K562 (cell line): ENCODE measurements at regions not wholly inside any gene's neighbourhood (a gene's known extent, or its start where the extent isn't known, plus 50 kb on each side); places are given as distances from the start of the nearest gene placed in this dataset.

ENCODE experiments used
- ATAC-seq: fragments of 200-7000 bp; cut with Tn5 transposase; 3 replicates; pipeline ENCODE4 v1.9.1; 2020; ENCODE audit warnings: moderate library complexity
- BruUV-seq: library from RNA; stranded (reverse); fragments of 400-500 nt; replicated peaks from 2 replicates; lab custom pipeline; 2021; lab: Mats Ljungman, UMichigan
- CTCF ChIA-PET: fragments of 300-600 bp; formaldehyde crosslinking; extraction: SDS; loops from one replicate; lab custom pipeline; 2021; ENCODE audit warnings: low intra/inter-chr PET ratio; lab: Yijun Ruan, JAX
- POLR2A ChIA-PET: fragments of 300-600, 350-650 bp; sonication (Branson Sonifier 250); formaldehyde crosslinking; extraction: SDS; loops from one replicate; lab custom pipeline; 2021; ENCODE audit warnings: antibody characterized with exemption, inconsistent platforms; lab: Yijun Ruan, JAX
- DNase-seq, 4 experiments: peaks; one replicate each; pipeline versions ENCODE4 v3.0.0 to v3.0.0-alpha.2; 2011 to 2018; ENCODE audit warnings: low spot score in 3 of 4, mixed read lengths in 3 of 4; ENCODE audit errors: extremely low read depth in 1 of 4
- FAIRE-seq: peaks from 2 replicates; lab custom pipeline; 2011; peaks lifted over from hg19 to GRCh38; lab: Jason Lieb, UNC
- H2AFZ ChIP-seq: 2 replicates; pipeline ENCODE4 v1.6.0; 2011; ENCODE audit warnings: low read depth, low read length, control low read depth, inconsistent platforms
- H3K27ac ChIP-seq: fragments of 200-600 bp; 3 replicates; pipeline ENCODE4 v1.8.0; 2011; ENCODE audit warnings: low read depth, mild to moderate bottlenecking, control low read depth, inconsistent platforms, low read length, moderate library complexity, mixed read lengths; ENCODE audit errors: extremely low read depth
- H3K27me3 ChIP-seq, 2 experiments: fragments of 300-600 bp in 1 of 2; 2 replicates in 1 of 2; 3 replicates in 1 of 2; pipeline versions ENCODE4 v1.6.0 to v1.8.0; 2011; ENCODE audit warnings: inconsistent platforms in 2 of 2, low read length in 2 of 2, mild to moderate bottlenecking in 1 of 2, mixed read lengths in 1 of 2, moderate library complexity in 1 of 2; ENCODE audit not compliant: control insufficient read depth in 2 of 2, insufficient read depth in 2 of 2
- H3K36me3 ChIP-seq: fragments of 300-600 bp; 3 replicates; pipeline ENCODE4 v1.8.0; 2011; ENCODE audit warnings: mild to moderate bottlenecking, low read length, inconsistent platforms; ENCODE audit not compliant: control insufficient read depth, insufficient read depth
- H3K4me1 ChIP-seq, 2 experiments: fragments of 200-600 bp in 1 of 2; replicated peaks in 1 of 2; 2 replicates in 1 of 2; 3 replicates in 1 of 2; pipeline versions ENCODE4 v1.5.1 to v1.8.0; 2011; ENCODE audit warnings: inconsistent platforms in 2 of 2, low read length in 2 of 2, mild to moderate bottlenecking in 1 of 2, mixed read lengths in 1 of 2, moderate library complexity in 1 of 2; ENCODE audit not compliant: control insufficient read depth in 2 of 2, insufficient read depth in 2 of 2
- H3K4me2 ChIP-seq: 2 replicates; pipeline ENCODE4 v1.6.1; 2011; ENCODE audit warnings: low read length, control low read depth, inconsistent platforms, mixed read lengths; ENCODE audit not compliant: insufficient read depth
- H3K4me3 ChIP-seq: fragments of 200-600 bp; sonication (generic), shearing (Covaris generic); 2 replicates; pipeline ENCODE4 v1.5.1; 2016; ENCODE audit warnings: control low read depth, inconsistent platforms
- H3K79me2 ChIP-seq: fragments of 200-600 bp; 3 replicates; pipeline ENCODE4 v1.8.0; 2011; ENCODE audit warnings: low read length, inconsistent platforms; ENCODE audit not compliant: control insufficient read depth, insufficient read depth
- H3K9ac ChIP-seq, 2 experiments: 2 replicates each; pipeline versions ENCODE4 v1.6.0 to v1.6.1; 2011; ENCODE audit warnings: low read depth in 2 of 2, low read length in 2 of 2, control low read depth in 1 of 2, inconsistent platforms in 1 of 2, mild to moderate bottlenecking in 1 of 2, mixed read lengths in 1 of 2; ENCODE audit not compliant: insufficient read depth in 1 of 2
- H3K9me1 ChIP-seq: one replicate; pipeline ENCODE4 v1.6.0; 2011; ENCODE audit warnings: inconsistent platforms, mild to moderate bottlenecking, low read length, moderate library complexity; ENCODE audit not compliant: control insufficient read depth, insufficient read depth
- H3K9me3 ChIP-seq: replicated peaks from 2 replicates; pipeline ENCODE4 v1.5.1; 2011; ENCODE audit warnings: low read depth, low read length, inconsistent platforms; ENCODE audit not compliant: control insufficient read depth, insufficient read depth
- H4K20me1 ChIP-seq: replicated peaks from 2 replicates; pipeline ENCODE4 v1.6.1; 2011; ENCODE audit warnings: low read length, inconsistent platforms, mixed read lengths; ENCODE audit not compliant: control insufficient read depth, insufficient read depth
- ATF7 ChIP-seq: fragments of 450-650 bp; IDR thresholded peaks from 2 replicates; pipeline ENCODE4 v1.7.1; 2014; ENCODE audit warnings: mild to moderate bottlenecking, moderate library complexity
- CCNT2 ChIP-seq: IDR thresholded peaks from 2 replicates; pipeline ENCODE4 v1.6.1; 2011; ENCODE audit warnings: borderline replicate concordance, low read depth, mild to moderate bottlenecking, moderate library complexity, mixed read lengths, low read length; ENCODE audit not compliant: insufficient read length; ENCODE audit errors: extremely low read depth
- CTCFL ChIP-seq: IDR thresholded peaks from 2 replicates; pipeline ENCODE4 v1.6.1; 2011; ENCODE audit warnings: borderline replicate concordance, low read depth, mild to moderate bottlenecking, moderate library complexity, low read length; ENCODE audit not compliant: insufficient read depth, poor library complexity, severe bottlenecking
- FOXA3 ChIP-seq, 2 experiments: fragments of 450-650 bp in 1 of 2; sonication (generic) in 1 of 2; formaldehyde crosslinking; IDR thresholded peaks in 1 of 2; conservative IDR thresholded peaks in 1 of 2; 2 replicates each; pipeline versions ENCODE4 v1.4.0 to v1.8.0; 2020 to 2022; ENCODE audit warnings: mild to moderate bottlenecking in 2 of 2, missing genetic modification reagents in 1 of 2
- GATAD2B ChIP-seq: fragments of 450-650 bp; IDR thresholded peaks from 2 replicates; pipeline ENCODE4 v1.6.1; 2017; ENCODE audit warnings: mild to moderate bottlenecking, borderline replicate concordance
- HDAC8 ChIP-seq: fragments of 450-650 bp; IDR thresholded peaks from 2 replicates; pipeline ENCODE4 v1.6.1; 2016; ENCODE audit warnings: mild to moderate bottlenecking, missing genetic modification characterization, moderate library complexity, missing compliant biosample characterization
- KDM1A ChIP-seq, 2 experiments: fragments of 450-650 bp; IDR thresholded peaks; 2 replicates each; pipeline ENCODE4 v1.6.1; 2016; ENCODE audit warnings: mild to moderate bottlenecking in 2 of 2
- MITF ChIP-seq: IDR thresholded peaks from 2 replicates; pipeline ENCODE4 v1.6.1; 2014; ENCODE audit warnings: antibody characterized with exemption
- MLLT1 ChIP-seq, 2 experiments: fragments of 450-650 bp; IDR thresholded peaks; 2 replicates each; pipeline ENCODE4 v1.6.1; 2016
- OTX1 ChIP-seq: fragments of 450-650 bp; formaldehyde crosslinking; IDR thresholded peaks from 2 replicates; pipeline ENCODE4 v1.4.0; 2022; ENCODE audit warnings: mild to moderate bottlenecking
- RFX1 ChIP-seq: fragments of 450-650 bp; IDR thresholded peaks from 2 replicates; pipeline ENCODE4 v1.6.1; 2016; ENCODE audit warnings: mild to moderate bottlenecking, moderate library complexity
- SETDB1 ChIP-seq: IDR thresholded peaks from one replicate; pipeline ENCODE4 v1.6.1; 2012; ENCODE audit warnings: low read length, control low read depth, inconsistent platforms
- SIRT6 ChIP-seq: IDR thresholded peaks from one replicate; pipeline ENCODE4 v1.6.1; 2012; ENCODE audit warnings: low read depth, mild to moderate bottlenecking, control low read depth, inconsistent platforms, low read length, moderate library complexity
- STAT5A ChIP-seq: IDR thresholded peaks from 2 replicates; pipeline ENCODE4 v1.6.1; 2012; ENCODE audit warnings: low read length, inconsistent platforms, borderline replicate concordance
- TAF1 ChIP-seq: IDR thresholded peaks from 2 replicates; pipeline ENCODE4 v1.6.1; 2011; ENCODE audit warnings: mild to moderate bottlenecking, low read length, moderate library complexity; ENCODE audit not compliant: insufficient read depth, control insufficient read depth, severe bottlenecking; ENCODE audit errors: extremely low read depth
- TBP ChIP-seq: optimal IDR thresholded peaks from 2 replicates; pipeline ENCODE3; 2011; ENCODE audit warnings: low read depth, low read length, improper control_type of control experiment
- ZFPM2 ChIP-seq: fragments of 250-450 bp; sonication (Bioruptor Pico); IDR thresholded peaks from 2 replicates; pipeline ENCODE4 v1.5.1; 2022; ENCODE audit warnings: mild to moderate bottlenecking
- WGBS: fragments of 100-300 bp; shearing (Covaris generic); methylation state at CpG from one replicate; pipeline ENCODE4 v1.1.6; 2016; ENCODE audit warnings: low coverage, mixed read lengths; ENCODE audit not compliant: insufficient coverage; ENCODE audit errors: missing lambda C conversion rate; 5-methylcytosine and 5-hydroxymethylcytosine counted together
- in situ Hi-C: fragments of 300-500 bp; cut with MboI; formaldehyde crosslinking; loops from 4 replicates; pipeline ENCODE4 v1.15.0; 2018; ENCODE audit warnings: inconsistent platforms, mixed read lengths
- intact Hi-C: fragments of 100-400 bp; cut with micrococcal nuclease; formaldehyde crosslinking; loops from 2 replicates; pipeline ENCODE4 v1.14.2; 2022

GRCh38 chr2:18446715-18447114 is 113.7 kb downstream of the RDH14 start:
- ChIA-PET CTCF (interaction anchor here (0.6 kb wide), 1 partner anchor 570 kb away, joined by 3 read pairs; no protein-coding TSS in a partner anchor), POLR2A (no interaction called here)
- in situ Hi-C loops (loop anchor here (25.0 kb wide), 1 partner anchor 916 kb away; the partner anchor contains the start of gene OSR1), intact Hi-C loops (no loop called here)
- no peaks in the 10 kb centered on the region for H3K36me3 ChIP-seq
- H3K9me3 ChIP-seq, result no peaks in the 10 kb centered on the region
- ATAC-seq (no peak), DNase-seq (no peak), FAIRE-seq (no peak)
- H3K27me3 ChIP-seq, result no peaks in the 10 kb centered on the region
- H3K4me1 ChIP-seq, result no peaks in the 10 kb centered on the region
- no peak overlapping the region for H3K9ac ChIP-seq
- H3K4me3 ChIP-seq, result no peak overlapping the region
- H3K27ac ChIP-seq, result no peak overlapping the region
- 0% methylated on average over 2 of the region's 2 CpGs for WGBS
- H3K9me1 ChIP-seq, result no peaks in the 10 kb centered on the region
- no peak overlapping the region for H2AFZ ChIP-seq
- no peak overlapping the region for H3K4me2 ChIP-seq
- H4K20me1 ChIP-seq, result no peaks in the 10 kb centered on the region
- no peaks in the 10 kb centered on the region for H3K79me2 ChIP-seq
- no TSS peak for BruUV-seq
- TF ChIP-seq CTCFL (no peak), SIRT6 (no peak), GATAD2B (no peak), CCNT2 (no peak), MLLT1 (IDR thresholded peaks at IDR 0.05) (no peak), TBP (no peak), STAT5A (no peak), ZFPM2 (CRISPR knock-in tag) (no peak), RFX1 (no peak), HDAC8 (tag) (no peak), MITF (no peak), SETDB1 (no peak), ATF7 (no peak), TAF1 (no peak), FOXA3 (CRISPR knock-in tag; conservative IDR thresholded peaks at IDR 0.05 in 1 of 2, IDR thresholded peaks at IDR 0.05 in 1 of 2) (no peak), KDM1A (IDR thresholded peaks at IDR 0.05) (no peak), OTX1 (CRISPR knock-in tag) (no peak)
